ENCODE measurements at regions not wholly inside any gene's neighbourhood (a gene's known extent, or its start where the extent isn't known, plus 50 kb on each side); places are given as distances from the start of the nearest gene placed in this dataset.

GRCh38 chr5:5066276-5067186 is 73.6 kb upstream of the ADAMTS16 start:
- TF ChIP-seq POLR2AphosphoS5 (IDR thresholded peaks at IDR 0.05) (no peak), POLR2A (IDR thresholded peaks at IDR 0.05) (no peak), CTCF (IDR thresholded peaks at IDR 0.05) (no peak)
- no peaks in the 10 kb centered on the region for H3K9me3 ChIP-seq
- H3K4me3 ChIP-seq, result no peak overlapping the region
- H3K36me3 ChIP-seq, result no peaks in the 10 kb centered on the region
- H3K4me1 ChIP-seq (replicated peaks), result no peaks in the 10 kb centered on the region
- DNase-seq (ENCODE audit: low spot score), result no peak
- 38% methylated on average over 6 of the region's 6 CpGs for WGBS
- no peak overlapping the region for H3K27ac ChIP-seq
- intact Hi-C loops (cut with DNase I), result no loop called here
- no peaks in the 10 kb centered on the region for H3K27me3 ChIP-seq (replicated peaks; ENCODE audit: insufficient read depth)

GRCh38 chr5:5069851-5070250 is 70.3 kb upstream of the ADAMTS16 start:
- intact Hi-C loops (cut with DNase I), result no loop called here
- Histone ChIP-seq H3K9me3 (no peaks in the 10 kb centered on the region), H3K4me3 (no peak overlapping the region), H3K27ac (no peak overlapping the region), H3K27me3 (replicated peaks; ENCODE audit: insufficient read depth) (no peaks in the 10 kb centered on the region), H3K4me1 (replicated peaks) (no peaks in the 10 kb centered on the region), H3K36me3 (no peaks in the 10 kb centered on the region)
- WGBS, result 20% methylated on average over 5 of the region's 5 CpGs
- DNase-seq (ENCODE audit: low spot score), result no peak
- TF ChIP-seq CTCF (IDR thresholded peaks at IDR 0.05) (no peak), POLR2A (IDR thresholded peaks at IDR 0.05) (no peak), POLR2AphosphoS5 (IDR thresholded peaks at IDR 0.05) (no peak)

- Histone ChIP-seq H3K4me3 (no peak overlapping the region), H3K9me3 (no peaks in the 10 kb centered on the region), H3K27ac (no peak overlapping the region), H3K4me1 (replicated peaks) (no peaks in the 10 kb centered on the region), H3K36me3 (no peaks in the 10 kb centered on the region), H3K27me3 (replicated peaks; ENCODE audit: insufficient read depth) (no peaks in the 10 kb centered on the region)
- 96% methylated on average over 5 of the region's 5 CpGs for WGBS
- intact Hi-C loops (cut with DNase I), result no loop called here
- no peak for TF ChIP-seq CTCF (IDR thresholded peaks at IDR 0.05)
- no peak for TF ChIP-seq POLR2AphosphoS5 (IDR thresholded peaks at IDR 0.05)
- TF ChIP-seq POLR2A (IDR thresholded peaks at IDR 0.05), result no peak
- DNase-seq (ENCODE audit: low spot score), result no peak
Observed at GRCh38 chr5:5071554-5071953, 68.6 kb upstream of the ADAMTS16 start.

GRCh38 chr5:5077236-5077635 is 62.9 kb upstream of the ADAMTS16 start:
- intact Hi-C loops (cut with DNase I), result no loop called here
- H3K36me3 ChIP-seq, result no peaks in the 10 kb centered on the region
- H3K9me3 ChIP-seq, result no peaks in the 10 kb centered on the region
- no peak for TF ChIP-seq POLR2A (IDR thresholded peaks at IDR 0.05)
- no peak for TF ChIP-seq POLR2AphosphoS5 (IDR thresholded peaks at IDR 0.05)
- no peak for TF ChIP-seq CTCF (IDR thresholded peaks at IDR 0.05)
- DNase-seq (ENCODE audit: low spot score), result no peak
- H3K27ac ChIP-seq, result no peak overlapping the region
- no peaks in the 10 kb centered on the region for H3K4me1 ChIP-seq (replicated peaks)
- no peak overlapping the region for H3K4me3 ChIP-seq
- WGBS, result 94% methylated on average over 1 of the region's 1 CpG
- H3K27me3 ChIP-seq (replicated peaks; ENCODE audit: insufficient read depth), result no peaks in the 10 kb centered on the region

All from prostate gland (tissue), 2 donors.